SK-N-SH (cell line): ENCODE measurements at regions not wholly inside any gene's neighbourhood (a gene's known extent, or its start where the extent isn't known, plus 50 kb on each side); places are given as distances from the start of the nearest gene placed in this dataset.

Experiments
- CTCF ChIP-seq: fragments of 200-600 bp; sonication (generic); IDR thresholded peaks from 2 replicates; pipeline ENCODE4 v1.6.1; 2017; ENCODE audit warnings: antibody characterized with exemption, mild to moderate bottlenecking, moderate library complexity
- NRF1 ChIP-seq: IDR thresholded peaks from 2 replicates; pipeline ENCODE4 v1.6.1; 2012; ENCODE audit warnings: low read depth, mild to moderate bottlenecking, low read length
- REST ChIP-seq: IDR thresholded peaks from 2 replicates; pipeline ENCODE4 v1.6.1; 2012; ENCODE audit warnings: mild to moderate bottlenecking, low read depth, low read length, moderate library complexity
- RFX5 ChIP-seq: IDR thresholded peaks from 2 replicates; pipeline ENCODE4 v1.6.1; 2012; ENCODE audit warnings: mild to moderate bottlenecking, improper control_type of control experiment, low read length
- SIN3A ChIP-seq: IDR thresholded peaks from 2 replicates; pipeline ENCODE4 v1.6.1; 2012; ENCODE audit warnings: low read depth, mild to moderate bottlenecking, low read length, moderate library complexity, borderline replicate concordance
- SMC3 ChIP-seq: IDR thresholded peaks from 2 replicates; pipeline ENCODE4 v1.6.1; 2012; ENCODE audit warnings: low read depth, low read length, improper control_type of control experiment
- TAF1 ChIP-seq: IDR thresholded peaks from 2 replicates; pipeline ENCODE4 v1.6.1; 2012; ENCODE audit warnings: low read depth, mild to moderate bottlenecking, low read length, moderate library complexity, borderline replicate concordance
- USF2 ChIP-seq: fragments of 150-350 bp; IDR thresholded peaks from 2 replicates; pipeline ENCODE4 v1.6.1; 2017; ENCODE audit warnings: antibody characterized with exemption, low read length, low read depth, borderline replicate concordance
- YY1 ChIP-seq: IDR thresholded peaks from 2 replicates; pipeline ENCODE4 v1.4.0; 2012; ENCODE audit warnings: low read depth, mild to moderate bottlenecking
- ZBTB33 ChIP-seq: IDR thresholded peaks from 2 replicates; pipeline ENCODE4 v1.4.0; 2012; ENCODE audit warnings: low read depth, borderline replicate concordance
- TF ChIP-seq, protein P1 (sequence below): IDR thresholded peaks from 2 replicates; pipeline ENCODE4 v1.4.0; 2012; ENCODE audit warnings: low read depth
- TF ChIP-seq, protein P2 (sequence below): fragments of 150-350 bp; IDR thresholded peaks from 2 replicates; pipeline ENCODE4 v1.6.1; 2016; ENCODE audit warnings: mild to moderate bottlenecking, low read depth, low read length

DNA sequence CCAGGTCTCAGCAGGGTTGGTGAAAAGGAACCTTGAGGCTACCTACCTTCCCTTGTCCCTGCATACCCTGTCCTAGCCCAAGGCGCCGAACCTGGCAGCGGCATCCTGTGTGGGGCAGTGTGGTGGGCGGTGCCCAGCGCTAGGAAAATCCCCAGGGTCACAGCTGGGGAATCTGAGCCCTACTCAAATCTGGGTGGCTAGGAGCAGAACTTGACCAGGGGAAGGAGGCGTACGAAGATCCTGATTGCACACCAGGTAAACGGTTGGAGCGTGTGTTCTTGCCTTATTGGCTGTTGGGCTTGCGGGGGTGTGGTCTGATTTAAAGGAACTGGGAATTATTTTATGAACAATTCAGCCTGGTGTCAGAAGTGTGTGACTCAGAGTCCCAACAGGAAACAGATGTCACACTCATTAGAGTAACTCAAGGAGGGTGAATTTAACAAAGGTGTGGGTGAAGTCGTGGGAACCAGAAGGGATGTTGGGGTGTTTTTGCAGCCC lies 118.6 kb downstream of the LRIG2 start:
- TF ChIP-seq CTCF, result no peak
- TF ChIP-seq SMC3, result no peak
- TF ChIP-seq RFX5, result no peak
- TF ChIP-seq SIN3A, result no peak
- no peak for TF ChIP-seq USF2
- TF ChIP-seq REST, result no peak
- no peak for TF ChIP-seq NRF1
- TF ChIP-seq, protein P1, sequence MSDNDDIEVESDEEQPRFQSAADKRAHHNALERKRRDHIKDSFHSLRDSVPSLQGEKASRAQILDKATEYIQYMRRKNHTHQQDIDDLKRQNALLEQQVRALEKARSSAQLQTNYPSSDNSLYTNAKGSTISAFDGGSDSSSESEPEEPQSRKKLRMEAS, result no peak
- TF ChIP-seq, protein P2, sequence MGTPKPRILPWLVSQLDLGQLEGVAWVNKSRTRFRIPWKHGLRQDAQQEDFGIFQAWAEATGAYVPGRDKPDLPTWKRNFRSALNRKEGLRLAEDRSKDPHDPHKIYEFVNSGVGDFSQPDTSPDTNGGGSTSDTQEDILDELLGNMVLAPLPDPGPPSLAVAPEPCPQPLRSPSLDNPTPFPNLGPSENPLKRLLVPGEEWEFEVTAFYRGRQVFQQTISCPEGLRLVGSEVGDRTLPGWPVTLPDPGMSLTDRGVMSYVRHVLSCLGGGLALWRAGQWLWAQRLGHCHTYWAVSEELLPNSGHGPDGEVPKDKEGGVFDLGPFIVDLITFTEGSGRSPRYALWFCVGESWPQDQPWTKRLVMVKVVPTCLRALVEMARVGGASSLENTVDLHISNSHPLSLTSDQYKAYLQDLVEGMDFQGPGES, result no peak
- no peak for TF ChIP-seq TAF1
- no peak for TF ChIP-seq YY1
- no peak for TF ChIP-seq ZBTB33
